ENCODE measurements at regions not wholly inside any gene's neighbourhood (a gene's known extent, or its start where the extent isn't known, plus 50 kb on each side); places are given as distances from the start of the nearest gene placed in this dataset.
"Not testable (repeated sequence)": the region's sequence is repeated elsewhere in the genome, so short reads cannot be mapped to it uniquely, and the experiment has no call there.

DNA sequence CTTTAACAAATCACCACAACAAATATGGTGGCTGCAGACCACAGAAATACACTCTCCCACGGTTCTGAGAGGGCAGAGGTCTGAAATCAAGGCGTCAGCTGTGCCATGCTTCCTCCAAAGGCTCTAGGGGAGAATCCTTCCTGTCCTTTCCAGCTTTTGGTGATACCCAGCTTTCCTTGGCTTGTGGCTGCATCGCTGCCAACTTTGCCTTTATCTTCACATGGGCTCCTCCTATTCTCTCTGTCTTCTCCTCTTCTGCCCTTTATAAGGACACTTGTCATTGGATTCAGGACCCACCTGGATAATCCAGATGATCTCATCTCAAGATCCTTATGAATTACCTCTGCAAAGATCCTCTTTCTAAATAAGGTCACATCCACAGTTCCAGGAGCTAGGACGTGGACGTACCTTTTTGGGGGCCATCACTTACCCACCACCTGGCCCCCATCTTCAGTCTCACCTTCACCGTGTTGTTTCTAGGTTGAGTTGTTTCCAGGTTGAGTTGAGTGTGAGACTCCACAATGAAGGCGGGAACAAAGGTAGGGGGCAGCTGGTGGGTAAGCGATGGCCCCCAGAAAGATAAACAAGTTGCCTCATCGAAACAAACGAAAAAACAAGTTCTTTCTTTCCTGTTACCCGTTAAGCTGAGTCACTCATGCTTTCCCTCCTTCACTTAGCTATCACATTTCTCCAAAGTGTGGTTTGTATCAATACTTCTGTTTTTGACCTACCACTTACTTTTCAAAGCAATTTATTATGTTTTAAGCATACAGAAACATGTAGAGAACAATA, 68.9 kb upstream of the SLC22A16 start:
- Mint-ChIP-seq H3K27me3 (peaks cover 2% of the 10 kb centered on the region), H3K4me3 (no peak overlapping the region), H3K36me3 (ENCODE audit: low read depth) (no peaks in the 10 kb centered on the region), H3K9me3 (peaks cover 5% of the 10 kb centered on the region), H3K27ac (peak overlapping the region; percentile 66), H3K4me1 (peaks cover 26% of the 10 kb centered on the region)
- ChIA-PET CTCF (interaction anchor here (1.0 to 1.3 kb wide), 2 partner anchors 17 to 18 kb away, joined by 3 read pairs; no protein-coding TSS in a partner anchor), POLR2A (interaction anchor here (0.9 to 2.7 kb wide), 4 partner anchors 14 to 413 kb away, joined by 3 to 19 read pairs (median 4); partner anchors contain the start of genes AMD1, CDK19 and GTF3C6)
- DNase-seq, result no peak

DNA sequence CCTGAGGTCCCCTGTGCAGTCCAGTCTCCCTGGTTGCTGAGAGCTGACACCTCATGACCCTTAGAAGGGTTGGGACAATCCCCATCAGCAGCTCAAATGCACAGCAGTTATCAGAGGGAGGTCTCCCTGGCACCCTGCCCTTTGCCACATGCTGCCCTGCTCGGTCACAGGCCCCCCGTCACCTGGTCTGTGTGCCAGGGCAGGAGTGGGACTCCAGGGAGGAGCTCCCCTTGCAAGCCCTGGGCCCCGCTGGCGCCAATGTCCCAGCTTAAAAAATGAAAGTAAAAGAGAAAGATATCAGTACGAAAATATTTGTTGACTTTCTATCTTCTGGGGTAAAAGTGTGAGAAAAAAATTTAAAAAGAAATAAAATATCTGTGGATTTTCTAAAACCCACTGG, 68.1 kb upstream of the SLC22A16 start:
- no peak for DNase-seq
- Mint-ChIP-seq H3K4me1 (peaks cover 26% of the 10 kb centered on the region), H3K4me3 (peak overlapping the region; percentile 41), H3K27ac (peak overlapping the region; percentile 66), H3K27me3 (peaks cover 2% of the 10 kb centered on the region), H3K9me3 (peaks cover 6% of the 10 kb centered on the region), H3K36me3 (ENCODE audit: low read depth) (peaks cover 4% of the 10 kb centered on the region)
- ChIA-PET POLR2A (interaction anchor here (0.9 to 2.7 kb wide), 4 partner anchors 11 to 414 kb away, joined by 3 to 19 read pairs (median 4); partner anchors contain the start of genes CDK19 and GTF3C6), CTCF (interaction anchor here (0.6 to 1.3 kb wide), 3 partner anchors 16 to 464 kb away, joined by 3 read pairs; no protein-coding TSS in a partner anchor)

DNA sequence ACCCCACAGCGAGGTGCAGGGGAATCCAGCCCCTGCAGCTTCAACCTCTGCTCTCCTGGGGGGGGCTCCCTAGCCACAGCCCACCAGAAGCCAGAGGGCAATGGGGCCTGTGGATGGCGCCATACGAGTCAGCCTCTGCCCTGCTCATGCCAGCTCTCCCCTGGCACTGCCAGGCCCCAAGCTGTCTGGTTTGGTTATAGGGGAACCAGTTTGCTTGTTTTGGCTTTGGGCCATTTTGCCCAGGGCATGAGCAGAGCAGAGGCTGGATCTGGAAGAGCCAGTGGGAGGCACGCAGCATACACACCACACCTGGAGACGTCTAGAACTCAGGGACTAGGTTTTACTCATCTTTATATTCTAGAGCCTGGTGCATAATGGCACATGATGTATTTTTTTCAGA, 66.7 kb upstream of the SLC22A16 start:
- DNase-seq, result no peak

DNA sequence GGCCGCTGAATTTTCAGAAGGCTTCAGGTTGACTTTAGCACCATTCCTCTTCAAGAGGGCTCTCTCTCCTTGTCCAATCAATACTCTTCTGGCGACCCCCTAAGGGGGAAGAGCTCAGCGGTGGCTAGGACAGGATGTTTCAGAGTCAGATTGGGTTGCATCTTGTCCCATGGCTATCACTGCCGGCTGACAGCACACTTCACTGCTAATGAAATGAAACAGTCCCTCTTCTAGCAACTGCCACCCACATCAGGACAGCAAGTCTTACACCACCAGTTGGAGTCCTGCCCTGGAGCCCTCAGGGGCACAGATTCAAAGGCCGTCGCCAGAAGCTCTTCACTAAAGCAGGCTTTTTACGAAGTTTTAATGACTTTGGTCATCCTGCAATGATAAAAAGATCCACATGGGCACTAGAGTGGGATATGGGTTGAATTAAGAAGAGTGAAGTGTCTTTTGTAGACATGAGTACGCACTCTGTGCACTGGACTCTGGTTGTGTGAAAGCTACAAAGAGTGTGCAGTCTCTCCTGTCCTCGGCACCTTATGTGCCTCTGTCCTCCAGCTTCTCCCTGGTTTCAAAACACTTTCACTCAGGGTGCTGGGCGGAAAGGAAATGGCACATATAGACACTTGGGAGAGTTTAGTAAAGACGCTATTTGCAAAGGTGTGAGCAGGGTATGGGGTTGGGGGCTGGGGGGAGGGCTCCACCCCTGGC, 66.1 kb upstream of the SLC22A16 start:
- Mint-ChIP-seq H3K36me3 (ENCODE audit: low read depth) (peaks cover 8% of the 10 kb centered on the region), H3K4me1 (peaks cover 34% of the 10 kb centered on the region), H3K27me3 (no peaks in the 10 kb centered on the region), H3K9me3 (peaks cover 9% of the 10 kb centered on the region), H3K4me3 (no peak overlapping the region), H3K27ac (no peak overlapping the region)
- CTCF ChIA-PET, result interaction anchor here (0.5 kb wide), 1 partner anchor 242 kb away, joined by 5 read pairs; no protein-coding TSS in a partner anchor
- POLR2A ChIA-PET, result interaction anchor here (0.9 kb wide), 1 partner anchor 333 kb away, joined by 3 read pairs; no protein-coding TSS in a partner anchor
- DNase-seq, result no peak

More for the DNA sequence above, 66.7 kb upstream of the SLC22A16 start:
- Mint-ChIP-seq H3K9me3 (peaks cover 9% of the 10 kb centered on the region), H3K4me1 (peaks cover 27% of the 10 kb centered on the region), H3K27ac (no peak overlapping the region), H3K36me3 (ENCODE audit: low read depth) (peaks cover 8% of the 10 kb centered on the region), H3K27me3 (peaks cover 2% of the 10 kb centered on the region), H3K4me3 (no peak overlapping the region)
- ChIA-PET POLR2A (interaction anchor here (2.7 kb wide), 1 partner anchor 272 kb away, joined by 19 read pairs; the partner anchor contains the start of gene CDK19), CTCF (interaction anchor here (0.5 kb wide), 1 partner anchor 241 kb away, joined by 5 read pairs; no protein-coding TSS in a partner anchor)

DNA sequence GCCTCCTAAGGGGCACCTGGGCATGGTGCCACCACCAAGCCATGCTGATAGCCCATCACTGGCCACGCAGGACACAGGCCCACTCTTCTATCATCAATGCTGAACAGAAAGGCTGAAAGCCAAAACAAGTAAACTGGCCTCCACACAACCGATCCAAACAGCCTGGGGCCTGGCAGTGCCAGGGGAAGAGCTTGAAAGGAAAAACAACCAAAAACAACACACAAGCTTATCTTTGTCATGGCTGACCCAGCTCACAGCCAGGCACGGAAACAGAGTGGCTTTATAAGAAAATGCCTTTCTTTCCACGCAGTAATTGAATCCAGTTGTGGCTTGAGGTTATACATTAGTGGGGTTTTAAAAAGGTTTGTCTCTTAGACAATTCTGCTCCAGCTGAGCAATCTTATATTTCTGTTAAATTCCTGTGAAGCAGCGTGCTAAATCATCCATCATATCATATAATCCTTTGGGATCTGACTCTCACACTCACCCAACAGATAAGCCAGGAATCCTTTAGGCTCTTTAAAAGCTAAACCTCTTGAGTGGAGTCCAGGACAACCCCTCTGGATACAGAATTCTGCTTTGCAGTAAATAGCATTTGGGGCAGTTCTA, 65.4 kb upstream of the SLC22A16 start:
- ChIA-PET POLR2A (interaction anchor here (0.9 kb wide), 1 partner anchor 334 kb away, joined by 3 read pairs; no protein-coding TSS in a partner anchor), CTCF (no interaction called here)
- peaks cover 9% of the 10 kb centered on the region for H3K9me3 Mint-ChIP-seq
- peaks cover 8% of the 10 kb centered on the region for H3K36me3 Mint-ChIP-seq (ENCODE audit: low read depth)
- no peak overlapping the region for H3K4me3 Mint-ChIP-seq
- H3K4me1 Mint-ChIP-seq, result peaks cover 40% of the 10 kb centered on the region
- no peak for DNase-seq
- H3K27ac Mint-ChIP-seq, result no peak overlapping the region
- no peaks in the 10 kb centered on the region for H3K27me3 Mint-ChIP-seq

DNA sequence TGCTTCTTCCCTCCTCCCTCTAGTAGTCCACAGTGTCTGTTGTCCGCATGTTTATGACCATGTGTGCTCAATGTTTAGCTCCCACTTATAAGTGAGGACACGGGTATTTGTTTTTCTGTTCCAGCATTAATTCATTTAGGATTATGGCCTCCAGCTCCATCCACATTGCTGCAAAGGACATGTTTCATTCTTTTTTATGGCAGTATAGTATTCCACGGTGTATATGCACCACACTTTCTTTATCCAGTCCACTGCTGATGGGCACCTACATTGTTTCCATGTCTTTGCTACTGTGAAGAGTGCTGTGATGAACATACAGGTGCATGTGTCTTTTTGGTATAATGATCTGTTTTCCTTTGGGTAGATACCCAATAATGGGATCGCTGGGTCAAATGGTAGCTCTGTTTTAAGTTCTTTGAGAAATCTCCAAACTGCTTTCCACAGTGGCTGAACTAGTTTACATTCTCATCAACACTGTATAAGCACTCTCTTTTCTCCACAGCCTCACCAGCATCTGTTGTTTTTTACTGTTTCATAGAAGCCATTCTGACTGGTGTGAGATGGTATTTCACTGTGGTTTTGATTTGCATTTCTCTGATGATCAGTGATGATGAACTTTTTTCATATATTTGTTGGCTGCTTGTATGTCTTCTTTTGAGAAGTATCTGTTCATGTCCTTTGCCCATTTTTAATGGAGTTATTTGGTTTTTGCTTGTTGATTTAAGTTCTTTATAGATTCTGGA, 63.0 kb upstream of the SLC22A16 start:
- H3K27ac Mint-ChIP-seq; H3K36me3 Mint-ChIP-seq (ENCODE audit: low read depth); DNase-seq; H3K4me3 Mint-ChIP-seq; H3K9me3 Mint-ChIP-seq; H3K27me3 Mint-ChIP-seq: not testable (repeated sequence)
- POLR2A ChIA-PET, result interaction anchor here (1.1 to 1.6 kb wide), 3 partner anchors 21 to 335 kb away, joined by 4 to 7 read pairs (median 4); partner anchors contain the start of gene AMD1
- H3K4me1 Mint-ChIP-seq, result peaks cover 38% of the 10 kb centered on the region
- CTCF ChIA-PET, result interaction anchor here (0.6 to 1.3 kb wide), 4 partner anchors 11 to 460 kb away, joined by 3 to 4 read pairs (median 4); no protein-coding TSS in a partner anchor

DNA sequence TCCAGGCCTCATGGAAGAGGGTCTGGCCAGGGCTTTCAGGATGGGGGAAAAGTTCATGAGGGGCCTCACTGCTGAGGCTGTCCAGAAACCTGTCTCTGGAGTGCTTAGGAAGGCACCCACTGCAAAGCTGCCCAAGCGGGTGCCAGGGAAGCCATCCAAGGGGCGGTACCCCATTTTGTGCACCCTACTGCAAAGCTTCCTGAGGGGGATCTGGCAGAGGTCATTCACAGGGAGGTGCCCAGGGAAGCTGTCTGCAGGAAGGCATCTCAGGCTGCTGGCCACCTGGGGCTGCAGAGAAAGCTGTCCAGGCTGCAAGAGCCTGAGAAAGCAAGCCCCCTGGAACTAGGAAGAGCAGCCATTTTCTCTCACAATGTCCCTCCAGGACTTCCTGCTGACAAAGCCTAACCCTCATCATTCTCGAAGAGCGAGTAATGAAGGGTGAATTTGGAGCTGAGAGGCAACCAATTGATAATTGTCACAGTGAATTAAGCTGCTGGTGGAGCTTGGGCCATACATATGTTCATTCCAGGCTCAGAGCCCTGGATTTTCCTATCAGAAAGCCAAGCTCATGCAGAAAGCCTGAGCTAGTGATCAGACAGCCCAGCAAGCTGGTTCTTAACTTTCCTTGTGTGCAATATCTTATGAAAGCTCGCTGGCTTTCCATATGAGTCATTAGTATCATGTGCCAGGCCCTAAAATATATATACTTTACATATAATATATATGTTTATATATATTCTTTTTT, 62.2 kb upstream of the SLC22A16 start:
- H3K27ac Mint-ChIP-seq, result no peak overlapping the region
- peaks cover 8% of the 10 kb centered on the region for H3K36me3 Mint-ChIP-seq (ENCODE audit: low read depth)
- H3K4me1 Mint-ChIP-seq, result peaks cover 39% of the 10 kb centered on the region
- peaks cover 4% of the 10 kb centered on the region for H3K9me3 Mint-ChIP-seq
- no peaks in the 10 kb centered on the region for H3K27me3 Mint-ChIP-seq
- CTCF ChIA-PET, result no interaction called here
- DNase-seq, result no peak
- POLR2A ChIA-PET, result interaction anchor here (0.7 to 1.6 kb wide), 4 partner anchors 22 to 336 kb away, joined by 4 to 7 read pairs (median 4); partner anchors contain the start of genes AMD1 and CDK19
- no peak overlapping the region for H3K4me3 Mint-ChIP-seq

DNA sequence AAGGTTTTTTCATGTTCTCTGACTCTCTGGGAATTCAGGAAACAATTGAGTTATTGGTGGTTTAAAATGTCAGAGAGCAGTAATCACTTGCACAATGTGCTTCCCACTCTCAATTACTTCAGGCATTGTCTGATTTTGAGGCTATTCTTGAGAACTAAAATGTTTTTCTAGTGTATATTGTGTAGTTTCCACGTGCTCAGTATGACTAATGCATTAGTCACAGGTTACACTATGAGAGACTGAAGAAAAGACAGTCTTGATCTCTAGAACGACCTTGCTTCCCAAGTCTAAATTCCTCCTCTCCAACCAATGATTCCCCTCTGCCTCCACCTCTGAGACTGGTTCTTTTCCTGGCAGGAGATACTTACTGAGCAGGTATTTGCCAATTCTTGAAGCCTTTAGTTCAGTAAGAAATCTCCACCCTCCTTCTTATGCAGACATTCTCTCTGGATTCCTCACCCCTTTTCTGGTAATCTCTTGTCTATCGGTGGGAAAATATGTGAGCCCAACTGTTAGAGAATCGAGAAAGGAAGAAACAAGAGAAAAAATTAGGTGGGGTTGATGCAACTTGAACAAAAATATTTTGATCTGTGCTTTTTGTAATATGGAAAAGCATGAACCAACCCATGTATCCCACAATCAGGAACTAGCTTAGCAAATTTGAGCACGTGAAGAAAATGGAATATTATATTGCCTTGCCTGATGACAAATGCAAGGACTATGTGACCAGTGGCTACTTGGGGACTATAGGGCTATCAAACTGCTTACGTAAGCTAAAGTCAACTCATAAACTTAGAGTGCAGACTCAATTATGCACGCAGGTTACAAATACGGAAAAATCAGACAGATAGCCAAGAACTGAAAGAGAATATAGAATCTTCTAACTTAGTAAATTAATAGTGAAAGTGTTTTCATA, 61.1 kb upstream of the SLC22A16 start:
- no peaks in the 10 kb centered on the region for H3K27me3 Mint-ChIP-seq
- peaks cover 8% of the 10 kb centered on the region for H3K36me3 Mint-ChIP-seq (ENCODE audit: low read depth)
- peaks cover 4% of the 10 kb centered on the region for H3K9me3 Mint-ChIP-seq
- ChIA-PET POLR2A (interaction anchor here (0.7 to 1.6 kb wide), 3 partner anchors 23 to 337 kb away, joined by 4 to 7 read pairs (median 4); partner anchors contain the start of genes AMD1 and CDK19), CTCF (no interaction called here)
- peaks cover 40% of the 10 kb centered on the region for H3K4me1 Mint-ChIP-seq
- no peak overlapping the region for H3K4me3 Mint-ChIP-seq
- no peak for DNase-seq
- no peak overlapping the region for H3K27ac Mint-ChIP-seq

DNA sequence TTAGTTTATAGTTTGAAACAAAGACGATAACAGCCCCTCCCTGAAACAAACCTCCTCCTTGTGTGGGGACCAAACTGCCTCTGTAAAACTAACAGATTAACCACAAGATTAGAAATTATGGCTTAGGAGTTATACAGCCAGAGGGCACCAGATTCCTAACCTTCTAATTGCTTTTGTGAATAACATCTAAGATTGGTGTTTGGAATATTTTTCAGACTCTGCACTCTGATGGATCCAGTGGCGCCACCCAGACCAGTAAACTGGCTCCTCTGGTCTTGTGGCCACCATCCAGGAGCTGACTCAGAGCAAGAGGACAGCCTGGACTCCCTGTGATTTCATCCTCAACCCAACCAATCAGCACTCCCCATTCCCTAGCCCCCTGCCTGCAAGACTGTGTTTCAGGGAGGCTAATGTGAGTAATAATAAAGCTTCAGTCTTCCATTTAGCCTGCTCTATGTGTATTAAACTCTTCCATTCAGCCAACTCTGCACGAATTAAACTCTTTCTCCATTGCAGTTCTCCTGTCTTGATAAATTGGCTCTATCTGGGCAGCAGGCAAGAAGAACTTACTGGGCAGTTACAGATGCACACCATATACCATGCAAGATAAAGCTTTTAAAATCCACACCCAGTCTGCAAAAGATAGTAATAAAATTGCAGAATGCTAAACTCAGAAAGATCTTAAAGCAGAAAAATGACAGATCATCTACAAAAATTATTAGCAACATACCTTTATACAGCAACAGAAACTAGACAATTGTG, 58.5 kb upstream of the SLC22A16 start:
- CTCF ChIA-PET, result no interaction called here
- H3K27me3 Mint-ChIP-seq, result no peaks in the 10 kb centered on the region
- H3K27ac Mint-ChIP-seq, result no peak overlapping the region

DNA sequence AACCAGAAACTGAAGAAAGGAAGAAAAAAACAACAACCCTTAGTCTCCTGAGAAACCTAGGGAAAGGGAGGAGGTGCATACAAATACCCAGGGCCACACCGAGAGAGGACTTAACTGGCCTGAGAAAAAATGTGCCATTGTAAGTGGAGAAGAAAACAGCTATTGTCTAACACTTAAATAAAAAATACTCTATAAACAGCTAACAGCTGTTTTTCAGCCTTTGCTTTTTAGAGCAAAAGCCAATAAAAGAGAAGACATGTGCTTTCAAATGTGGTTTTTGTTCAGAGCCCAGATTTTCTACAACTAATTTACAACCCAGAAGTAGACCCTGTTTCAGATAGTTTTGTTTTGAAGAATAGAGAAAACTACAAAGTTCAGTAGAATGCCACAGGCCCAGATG, 56.0 kb upstream of the SLC22A16 start:
- POLR2A ChIA-PET, result no interaction called here
- no peaks in the 10 kb centered on the region for H3K36me3 Mint-ChIP-seq (ENCODE audit: low read depth)
- CTCF ChIA-PET, result no interaction called here

More for the DNA sequence above, 58.5 kb upstream of the SLC22A16 start:
- POLR2A ChIA-PET, result no interaction called here
- Mint-ChIP-seq H3K36me3 (ENCODE audit: low read depth) (peaks cover 8% of the 10 kb centered on the region), H3K4me3 (no peak overlapping the region), H3K4me1 (peaks cover 48% of the 10 kb centered on the region), H3K9me3 (peaks cover 4% of the 10 kb centered on the region)
- DNase-seq, result no peak

More for the DNA sequence above, 56.0 kb upstream of the SLC22A16 start:
- Mint-ChIP-seq H3K4me3 (no peak overlapping the region), H3K27ac (no peak overlapping the region), H3K9me3 (no peaks in the 10 kb centered on the region), H3K27me3 (no peaks in the 10 kb centered on the region), H3K4me1 (peaks cover 56% of the 10 kb centered on the region)
- no peak for DNase-seq

Measured in activated CD4-positive, alpha-beta memory T cell treated with anti-CD3 and anti-CD28 coated beads, Interleukin-2, amount 10 ng/mL, durations not matched to agents 7 days and 5 days (primary cell).